HEK293T (cell line): ENCODE measurements at regions not wholly inside any gene's neighbourhood (a gene's known extent, or its start where the extent isn't known, plus 50 kb on each side); places are given as distances from the start of the nearest gene placed in this dataset.
"Not testable (repeated sequence)": the region's sequence is repeated elsewhere in the genome, so short reads cannot be mapped to it uniquely, and the experiment has no call there.

Experiments used
- CTCF ChIA-PET: fragments of 350-600 bp; formaldehyde crosslinking; extraction: SDS; loops from one replicate; lab custom pipeline; 2021; ENCODE audit warnings: antibody characterized with exemption, inconsistent platforms; lab: Yijun Ruan, JAX
- POLR2A ChIA-PET: fragments of 350-600 bp; formaldehyde crosslinking; extraction: SDS; loops from one replicate; lab custom pipeline; 2020; ENCODE audit warnings: antibody characterized with exemption, inconsistent platforms; lab: Yijun Ruan, JAX
- DNase-seq: peaks from one replicate; pipeline ENCODE4 v3.0.0; 2012; ENCODE audit warnings: mixed read lengths; ENCODE audit errors: extremely low spot score
- ARNT ChIP-seq: fragments of 450-650 bp; IDR thresholded peaks from 2 replicates; pipeline ENCODE4 v1.6.1; 2017; ENCODE audit warnings: mild to moderate bottlenecking
- BHLHE40 ChIP-seq: fragments of 450-650 bp; IDR thresholded peaks from 2 replicates; pipeline ENCODE4 v1.6.1; 2016; ENCODE audit warnings: mild to moderate bottlenecking, moderate library complexity, borderline replicate concordance
- CTBP1 ChIP-seq: fragments of 450-650 bp; IDR thresholded peaks from 2 replicates; pipeline ENCODE4 v1.6.1; 2016; ENCODE audit warnings: borderline replicate concordance
- ELF4 ChIP-seq: fragments of 450-650 bp; IDR thresholded peaks from 2 replicates; pipeline ENCODE4 v1.6.1; 2017; ENCODE audit warnings: antibody characterized with exemption
- FOXA1 ChIP-seq: fragments of 450-650 bp; IDR thresholded peaks from 2 replicates; pipeline ENCODE4 v1.6.1; 2016; ENCODE audit warnings: mild to moderate bottlenecking
- FOXK2 ChIP-seq: fragments of 450-650 bp; IDR thresholded peaks from 2 replicates; pipeline ENCODE4 v1.6.1; 2016; ENCODE audit warnings: mild to moderate bottlenecking
- FOXM1 ChIP-seq: fragments of 450-650 bp; IDR thresholded peaks from 2 replicates; pipeline ENCODE4 v1.6.1; 2017; ENCODE audit warnings: mild to moderate bottlenecking, borderline replicate concordance
- HDGF ChIP-seq: fragments of 450-650 bp; IDR thresholded peaks from 2 replicates; pipeline ENCODE4 v1.6.1; 2017; ENCODE audit warnings: antibody characterized with exemption, borderline replicate concordance
- L3MBTL2 ChIP-seq: fragments of 450-650 bp; conservative IDR thresholded peaks from 2 replicates; pipeline ENCODE4 v1.6.1; 2016; ENCODE audit warnings: mild to moderate bottlenecking
- LEF1 ChIP-seq: fragments of 450-650 bp; IDR thresholded peaks from 2 replicates; pipeline ENCODE4 v1.6.1; 2017; ENCODE audit warnings: mild to moderate bottlenecking, borderline replicate concordance
- NFRKB ChIP-seq: fragments of 450-650 bp; IDR thresholded peaks from 2 replicates; pipeline ENCODE4 v1.6.1; 2016; ENCODE audit warnings: mild to moderate bottlenecking, moderate library complexity
- PKNOX1 ChIP-seq: fragments of 450-650 bp; IDR thresholded peaks from 2 replicates; pipeline ENCODE4 v1.6.1; 2016
- SP1 ChIP-seq: fragments of 450-650 bp; IDR thresholded peaks from 2 replicates; pipeline ENCODE4 v1.6.1; 2017
- SUZ12 ChIP-seq: fragments of 450-650 bp; IDR thresholded peaks from 2 replicates; pipeline ENCODE4 v1.6.1; 2016; ENCODE audit warnings: mild to moderate bottlenecking
- TARDBP ChIP-seq: fragments of 450-650 bp; IDR thresholded peaks from 2 replicates; pipeline ENCODE4 v1.6.1; 2016
- ZNF384 ChIP-seq: fragments of 450-650 bp; IDR thresholded peaks from 2 replicates; pipeline ENCODE4 v1.6.1; 2016

- ChIA-PET POLR2A (no interaction called here), CTCF (no interaction called here)
- no peak for DNase-seq
- TF ChIP-seq CTBP1 (no peak), SP1 (no peak), FOXK2 (no peak)
Observed at GRCh38 chr1:192491804-192492554, 83.6 kb upstream of the RGS1 start.

- POLR2A ChIA-PET, result no interaction called here
- CTCF ChIA-PET, result no interaction called here
- no peak for DNase-seq
- TF ChIP-seq TARDBP (no peak), ZNF384 (no peak), SP1 (no peak), ARNT (no peak), ELF4 (no peak), FOXA1 (no peak), L3MBTL2 (no peak), NFRKB (no peak), CTBP1 (no peak), BHLHE40 (no peak), LEF1 (no peak), PKNOX1 (no peak), FOXK2 (no peak), HDGF (no peak), SUZ12 (no peak), FOXM1 (no peak)
Observed at GRCh38 chr1:192493584-192493983, 82.0 kb upstream of the RGS1 start.

- TF ChIP-seq LEF1 (no peak), ARNT (no peak), SUZ12 (no peak), SP1 (no peak), FOXM1 (no peak), TARDBP (no peak), PKNOX1 (no peak), BHLHE40 (no peak), CTBP1 (no peak), FOXK2 (no peak)
- CTCF ChIA-PET, result interaction anchor here (1.1 kb wide), 1 partner anchor 23 kb away, joined by 3 read pairs; no protein-coding TSS in a partner anchor
- DNase-seq, result no peak
- POLR2A ChIA-PET, result no interaction called here
Observed at GRCh38 chr1:192496369-192497056, 79.1 kb upstream of the RGS1 start.

- no peak for DNase-seq
- TF ChIP-seq NFRKB (no peak), PKNOX1 (no peak), FOXA1 (no peak), HDGF (no peak), TARDBP (no peak), ARNT (no peak), LEF1 (no peak), SUZ12 (no peak), L3MBTL2 (no peak), FOXK2 (no peak), SP1 (no peak)
- ChIA-PET POLR2A (no interaction called here), CTCF (no interaction called here)
Observed at GRCh38 chr1:192497214-192497794, 78.3 kb upstream of the RGS1 start.

GRCh38 chr1:192498092-192498491 is 77.5 kb upstream of the RGS1 start:
- DNase-seq, POLR2A ChIA-PET: not testable (repeated sequence)
- CTCF ChIA-PET, result interaction anchor here (0.7 kb wide), 1 partner anchor 49 kb away, joined by 3 read pairs; no protein-coding TSS in a partner anchor

GRCh38 chr1:192499061-192499581 is 76.5 kb upstream of the RGS1 start:
- POLR2A ChIA-PET, DNase-seq: not testable (repeated sequence)
- CTCF ChIA-PET, result interaction anchor here (0.7 kb wide), 1 partner anchor 48 kb away, joined by 3 read pairs; no protein-coding TSS in a partner anchor

- DNase-seq, CTCF ChIA-PET, POLR2A ChIA-PET: not testable (repeated sequence)
Observed at GRCh38 chr1:192500541-192500940, 75.0 kb upstream of the RGS1 start.
